Upper lobe of left lung (tissue), 6 donors: ENCODE measurements at regions not wholly inside any gene's neighbourhood (a gene's known extent, or its start where the extent isn't known, plus 50 kb on each side); places are given as distances from the start of the nearest gene placed in this dataset.

Experiments used
- ATAC-seq, 2 donors: fragments of 200-7000 bp; cut with Tn5 transposase; one replicate each; pipeline ENCODE4 v1.9.1; 2022; ENCODE audit warnings: mild to moderate bottlenecking in 2 of 2, moderate library complexity in 2 of 2; ENCODE audit not compliant: low FRiP score in 2 of 2
- DNase-seq, 2 donors: peaks; one replicate each; pipeline ENCODE4 v3.0.0-alpha.2; 2019 to 2020
- H3K27ac ChIP-seq, 4 donors: fragments of 200-600 bp; sonication (generic); one replicate each; pipeline ENCODE4 v1.5.1; 2016 to 2019
- H3K27me3 ChIP-seq, 4 donors: fragments of 200-600 bp; sonication (generic); one replicate each; pipeline ENCODE4 v1.5.1; 2017 to 2019
- H3K36me3 ChIP-seq, 4 donors: fragments of 200-600 bp; sonication (generic); one replicate each; pipeline ENCODE4 v1.5.1; 2016 to 2019
- H3K4me1 ChIP-seq, 4 donors: fragments of 200-600 bp; sonication (generic); one replicate each; pipeline ENCODE4 v1.5.1; 2018 to 2019
- H3K4me3 ChIP-seq, 4 donors: fragments of 200-600 bp; sonication (generic); one replicate each; pipeline ENCODE4 v1.5.1; 2017 to 2019; ENCODE audit warnings: mild to moderate bottlenecking in 2 of 4, moderate library complexity in 1 of 4
- H3K9me3 ChIP-seq, 4 donors: fragments of 200-600 bp; sonication (generic); one replicate each; pipeline ENCODE4 v1.5.1; 2018 to 2019
- CTCF ChIP-seq, 6 experiments: fragments of 450-650 bp in 4 of 6; fragments of 200-600 bp in 2 of 6; sonication (generic) in 2 of 6; IDR thresholded peaks; one replicate each; pipeline ENCODE4 v1.5.1; 2016 to 2019; ENCODE audit warnings: antibody characterized with exemption in 6 of 6
- EP300 ChIP-seq, 4 donors: sonication (generic); formaldehyde crosslinking; IDR thresholded peaks; one replicate each; pipeline ENCODE4 v1.5.1; 2017; ENCODE audit warnings: antibody characterized with exemption in 4 of 4, control low read depth in 2 of 4
- POLR2A ChIP-seq, 4 donors: fragments of 450-650 bp; IDR thresholded peaks; one replicate each; pipeline ENCODE4 v1.5.1; 2016 to 2017; ENCODE audit warnings: antibody characterized with exemption in 4 of 4, mild to moderate bottlenecking in 2 of 4
- POLR2AphosphoS5 ChIP-seq, 2 donors: sonication (generic); formaldehyde crosslinking; IDR thresholded peaks; one replicate each; pipeline ENCODE4 v1.5.1; 2017; ENCODE audit warnings: antibody characterized with exemption in 2 of 2
- WGBS, 2 donors: methylation state at CpG; one replicate each; pipeline ENCODE4 v1.1.5; 2017 to 2018; 5-methylcytosine and 5-hydroxymethylcytosine counted together
- donor health status: DM: no; HTN: no; CAD: no; lungs with moderate emphysema.
- donor health status: DM: no; HTN: yes; CAD: no; lungs with severe emphysema.

GRCh38 chr3:177299250-177299649 is 102.0 kb upstream of the TBL1XR1 start:
- H3K27me3 ChIP-seq: no peaks in the 10 kb centered on the region
- no peak for ATAC-seq
- H3K36me3 ChIP-seq: no peaks in the 10 kb centered on the region
- H3K27ac ChIP-seq: no peak overlapping the region
- H3K4me3 ChIP-seq: no peak overlapping the region
- TF ChIP-seq CTCF (IDR thresholded peaks at IDR 0.05) (no peak), EP300 (IDR thresholded peaks at IDR 0.05) (no peak)
- DNase-seq: no peak
- peaks cover 0 to 12% (median 10%) of the 10 kb centered on the region in 4 donors for H3K4me1 ChIP-seq
- H3K9me3 ChIP-seq: no peaks in the 10 kb centered on the region
- WGBS, 2 donors: 92 to 96% methylated on average over 6 of the region's 6 CpGs

- Histone ChIP-seq H3K27ac (no peak overlapping the region), H3K9me3 (no peaks in the 10 kb centered on the region), H3K36me3 (no peaks in the 10 kb centered on the region), H3K27me3 (no peaks in the 10 kb centered on the region), H3K4me3 (no peak overlapping the region), H3K4me1 (peaks cover 0 to 12% (median 10%) of the 10 kb centered on the region in 4 donors)
- 55 to 56% methylated on average over 11 to 12 of the region's 12 CpGs for WGBS, 2 donors
- peak; percentile 72 for ATAC-seq
- TF ChIP-seq CTCF (IDR thresholded peaks at IDR 0.05) (no peak), EP300 (IDR thresholded peaks at IDR 0.05) (no peak), POLR2AphosphoS5 (IDR thresholded peaks at IDR 0.05) (no peak), POLR2A (IDR thresholded peaks at IDR 0.05) (no peak)
- peak in 1 of 2 donors; percentile 57 for DNase-seq
Observed at GRCh38 chr3:177300039-177300833, 103.0 kb upstream of the TBL1XR1 start.

GRCh38 chr3:177300842-177301241 is 103.6 kb upstream of the TBL1XR1 start:
- 66 to 75% methylated on average over 2 of the region's 2 CpGs for WGBS, 2 donors
- Histone ChIP-seq H3K27ac (no peak overlapping the region), H3K4me3 (no peak overlapping the region), H3K4me1 (peaks cover 0 to 12% (median 10%) of the 10 kb centered on the region in 4 donors), H3K36me3 (no peaks in the 10 kb centered on the region), H3K9me3 (no peaks in the 10 kb centered on the region), H3K27me3 (no peaks in the 10 kb centered on the region)
- DNase-seq (no peak), ATAC-seq (no peak)
- no peak for TF ChIP-seq EP300 (IDR thresholded peaks at IDR 0.05)
- TF ChIP-seq POLR2A (IDR thresholded peaks at IDR 0.05): no peak
- no peak for TF ChIP-seq POLR2AphosphoS5 (IDR thresholded peaks at IDR 0.05)
- no peak for TF ChIP-seq CTCF (IDR thresholded peaks at IDR 0.05)

- no peaks in the 10 kb centered on the region for H3K27me3 ChIP-seq
- H3K4me3 ChIP-seq: no peak overlapping the region
- H3K4me1 ChIP-seq: no peaks in the 10 kb centered on the region
- ATAC-seq (no peak), DNase-seq (no peak)
- WGBS, 2 donors: 91 to 93% methylated on average over 2 of the region's 2 CpGs
- H3K9me3 ChIP-seq: peaks cover 0 to 6% (median 0%) of the 10 kb centered on the region in 4 donors
- no peaks in the 10 kb centered on the region for H3K36me3 ChIP-seq
- TF ChIP-seq EP300 (IDR thresholded peaks at IDR 0.05): no peak
- TF ChIP-seq POLR2A (IDR thresholded peaks at IDR 0.05): no peak
- TF ChIP-seq CTCF (IDR thresholded peaks at IDR 0.05): no peak
- no peak for TF ChIP-seq POLR2AphosphoS5 (IDR thresholded peaks at IDR 0.05)
- no peak overlapping the region for H3K27ac ChIP-seq
Observed at GRCh38 chr3:177306252-177306651, 109.0 kb upstream of the TBL1XR1 start.

GRCh38 chr3:177307391-177307790 is 110.1 kb upstream of the TBL1XR1 start:
- H3K27me3 ChIP-seq: no peaks in the 10 kb centered on the region
- no peak overlapping the region for H3K4me3 ChIP-seq
- H3K36me3 ChIP-seq: no peaks in the 10 kb centered on the region
- DNase-seq (no peak), ATAC-seq (no peak)
- TF ChIP-seq POLR2A (IDR thresholded peaks at IDR 0.05) (no peak), POLR2AphosphoS5 (IDR thresholded peaks at IDR 0.05) (no peak), CTCF (IDR thresholded peaks at IDR 0.05) (no peak), EP300 (IDR thresholded peaks at IDR 0.05) (no peak)
- no peaks in the 10 kb centered on the region for H3K4me1 ChIP-seq
- H3K27ac ChIP-seq: no peak overlapping the region
- peaks cover 0 to 6% (median 0%) of the 10 kb centered on the region in 4 donors for H3K9me3 ChIP-seq
- WGBS, 2 donors: 92 to 96% methylated on average over 4 of the region's 4 CpGs
